HepG2 (cell line): ENCODE measurements at regions not wholly inside any gene's neighbourhood (a gene's known extent, or its start where the extent isn't known, plus 50 kb on each side); places are given as distances from the start of the nearest gene placed in this dataset.

Experiments used
- ATAC-seq: fragments of 200-7000 bp; cut with Tn5 transposase; 3 replicates; pipeline ENCODE4 v1.9.1; 2020; ENCODE audit warnings: mild to moderate bottlenecking, moderate library complexity
- BruUV-seq: library from RNA; stranded (reverse); fragments of 400-500 nt; replicated peaks from 2 replicates; lab custom pipeline; 2021; lab: Mats Ljungman, UMichigan
- CTCF ChIA-PET: fragments of 300-600 bp; formaldehyde crosslinking; extraction: SDS; loops from one replicate; lab custom pipeline; 2021; ENCODE audit warnings: low total read pairs, inconsistent platforms, low intra/inter-chr PET ratio; lab: Yijun Ruan, JAX
- POLR2A ChIA-PET: fragments of 350-600 bp; sonication (Branson Sonifier 250); formaldehyde crosslinking; loops from one replicate; lab custom pipeline; 2020; ENCODE audit warnings: antibody characterized with exemption, inconsistent platforms; lab: Yijun Ruan, JAX
- DNase-seq: peaks from one replicate; pipeline ENCODE4 v3.0.0-alpha.2; 2015; ENCODE audit warnings: low spot score
- FAIRE-seq: peaks from 3 replicates; lab custom pipeline; 2011; peaks lifted over from hg19 to GRCh38; lab: Jason Lieb, UNC
- H2AFZ ChIP-seq: one replicate; pipeline ENCODE4 v1.6.1; 2011; ENCODE audit warnings: low read length, inconsistent platforms
- H3K27ac ChIP-seq: fragments of 300-600 bp; 3 replicates; pipeline ENCODE4 v1.8.0; 2011; ENCODE audit warnings: mixed run types, mild to moderate bottlenecking, mixed read lengths, low read length, inconsistent platforms; ENCODE audit not compliant: insufficient read depth; ENCODE audit errors: extremely low read length
- H3K27me3 ChIP-seq, 2 experiments: fragments of 200-600 bp in 1 of 2; 2 replicates in 1 of 2; 3 replicates in 1 of 2; pipeline versions ENCODE4 v1.6.0 to v1.8.0; 2011; ENCODE audit warnings: low read length in 2 of 2, mild to moderate bottlenecking in 2 of 2, moderate library complexity in 2 of 2, inconsistent platforms in 1 of 2; ENCODE audit not compliant: insufficient read depth in 2 of 2, control insufficient read depth in 1 of 2
- H3K36me3 ChIP-seq, 2 experiments: fragments of 200-600 bp in 1 of 2; replicated peaks in 1 of 2; 2 replicates in 1 of 2; 3 replicates in 1 of 2; pipeline versions ENCODE4 v1.5.1 to v1.8.0; 2011; ENCODE audit warnings: low read length in 2 of 2, inconsistent platforms in 1 of 2; ENCODE audit not compliant: insufficient read depth in 2 of 2, control insufficient read depth in 1 of 2
- H3K4me1 ChIP-seq: 2 replicates; pipeline ENCODE4 v1.5.1; 2012; ENCODE audit warnings: low read length, inconsistent platforms; ENCODE audit not compliant: insufficient read depth
- H3K4me2 ChIP-seq: 2 replicates; pipeline ENCODE4 v1.6.0; 2011; ENCODE audit warnings: low read depth, low read length, inconsistent platforms
- H3K4me3 ChIP-seq, 3 experiments: fragments of 200-600 bp in 1 of 3; sonication (generic), shearing (Covaris generic) in 1 of 3; replicated peaks in 1 of 3; 2 replicates each; pipeline ENCODE4 v1.5.1; 2011 to 2016; ENCODE audit warnings: low read length in 3 of 3, inconsistent platforms in 2 of 3, low read depth in 2 of 3, mild to moderate bottlenecking in 2 of 3, control low read depth in 1 of 3, mixed read lengths in 1 of 3; ENCODE audit not compliant: insufficient read depth in 1 of 3
- H3K79me2 ChIP-seq: one replicate; pipeline ENCODE4 v1.6.1; 2011; ENCODE audit warnings: low read length, inconsistent platforms; ENCODE audit not compliant: insufficient read depth
- H3K9ac ChIP-seq: 2 replicates; pipeline ENCODE4 v1.6.0; 2011; ENCODE audit warnings: mild to moderate bottlenecking, low read depth, low read length, inconsistent platforms; ENCODE audit not compliant: insufficient read depth
- H3K9me3 ChIP-seq: 2 replicates; pipeline ENCODE4 v1.5.1; 2012; ENCODE audit warnings: mild to moderate bottlenecking, low read length
- H4K20me1 ChIP-seq: 2 replicates; pipeline ENCODE4 v1.6.0; 2011; ENCODE audit warnings: inconsistent platforms, mild to moderate bottlenecking, low read length, moderate library complexity; ENCODE audit not compliant: insufficient read depth
- HNRNPK ChIP-seq: fragments of 200-400 bp; formaldehyde crosslinking; IDR thresholded peaks from 2 replicates; pipeline ENCODE4 v1.6.1; 2018; ENCODE audit warnings: low read length, low read depth, moderate library complexity, mild to moderate bottlenecking; ENCODE audit not compliant: poor library complexity, severe bottlenecking
- TFE3 ChIP-seq: IDR thresholded peaks from 2 replicates; pipeline ENCODE4 v1.6.1; 2016
- ZBTB3 ChIP-seq: sonication (generic); formaldehyde crosslinking; IDR thresholded peaks from 2 replicates; pipeline ENCODE4 v1.4.0; 2020; ENCODE audit warnings: low read depth, mild to moderate bottlenecking, moderate library complexity, missing genetic modification reagents, borderline replicate concordance
- ZNF235 ChIP-seq: sonication (generic); formaldehyde crosslinking; IDR thresholded peaks from 2 replicates; pipeline ENCODE4 v1.8.1; 2023; ENCODE audit warnings: mild to moderate bottlenecking, missing genetic modification reagents, borderline replicate concordance
- ZNF687 ChIP-seq: sonication (generic); formaldehyde crosslinking; IDR thresholded peaks from 2 replicates; pipeline ENCODE4 v1.5.1; 2020; ENCODE audit warnings: mild to moderate bottlenecking, missing genetic modification reagents, moderate library complexity
- ZSCAN21 ChIP-seq: sonication (generic); formaldehyde crosslinking; IDR thresholded peaks from 2 replicates; pipeline ENCODE4 v1.8.0; 2022; ENCODE audit warnings: mild to moderate bottlenecking, missing genetic modification reagents, moderate library complexity, borderline replicate concordance
- WGBS: methylation state at CpG from one replicate; pipeline ENCODE4 v1.1.6; 2017; ENCODE audit warnings: low lambda C conversion rate; 5-methylcytosine and 5-hydroxymethylcytosine counted together
- in situ Hi-C: cut with HindIII; loops from 2 replicates; pipeline ENCODE4 v1.10.0; 2017; ENCODE audit warnings: low pct_unique_long_range_greater_than_20kb; ENCODE audit not compliant: extremely low pct_ligation_motif_present
- intact Hi-C: fragments of 100-400 bp; cut with micrococcal nuclease; formaldehyde crosslinking; loops from one replicate; pipeline ENCODE4 v1.10.0; 2022; ENCODE audit not compliant: unreplicated experiment

- no peak for TF ChIP-seq ZBTB3
These were observed 421.4 kb upstream of the CYRIA start (continued) for GRCh38 chr2:17086990-17087389.

- ATAC-seq (no peak), DNase-seq (no peak), FAIRE-seq (no peak)
- Histone ChIP-seq H3K4me2 (no peak overlapping the region), H2AFZ (no peak overlapping the region), H3K4me1 (no peaks in the 10 kb centered on the region), H3K27ac (no peak overlapping the region), H3K36me3 (no peaks in the 10 kb centered on the region), H3K9ac (no peak overlapping the region), H3K9me3 (peaks cover 7% of the 10 kb centered on the region; the same call in 1 of the 2 replicates), H3K27me3 (no peaks in the 10 kb centered on the region), H3K79me2 (no peaks in the 10 kb centered on the region), H4K20me1 (no peaks in the 10 kb centered on the region), H3K4me3 (no peak overlapping the region)
- 1% methylated on average over 2 of the region's 2 CpGs for WGBS
- in situ Hi-C loops (no loop called here), intact Hi-C loops (no loop called here)
- BruUV-seq, result no TSS peak
- ChIA-PET POLR2A (no interaction called here), CTCF (no interaction called here)
- TF ChIP-seq ZSCAN21 (CRISPR knock-in tag) (no peak), TFE3 (CRISPR knock-in tag) (no peak), ZNF235 (no peak), ZNF687 (no peak), HNRNPK (no peak)
These were observed 420.0 kb upstream of the CYRIA start for GRCh38 chr2:17085546-17086202.
